HTR-8/SVneo (cell line): ENCODE measurements at regions not wholly inside any gene's neighbourhood (a gene's known extent, or its start where the extent isn't known, plus 50 kb on each side); places are given as distances from the start of the nearest gene placed in this dataset.

Experiments
- DNase-seq: peaks from one replicate; pipeline ENCODE4 v3.0.0; 2011; ENCODE audit warnings: low spot score, mixed read lengths; ENCODE audit not compliant: insufficient read length
- FAIRE-seq: peaks from 2 replicates; lab custom pipeline; 2011; peaks lifted over from hg19 to GRCh38; lab: Jason Lieb, UNC

GRCh38 chr20:19071446-19071725 lies 141.1 kb upstream of the SLC24A3 start:
- DNase-seq: no peak
- FAIRE-seq: no peak

DNA sequence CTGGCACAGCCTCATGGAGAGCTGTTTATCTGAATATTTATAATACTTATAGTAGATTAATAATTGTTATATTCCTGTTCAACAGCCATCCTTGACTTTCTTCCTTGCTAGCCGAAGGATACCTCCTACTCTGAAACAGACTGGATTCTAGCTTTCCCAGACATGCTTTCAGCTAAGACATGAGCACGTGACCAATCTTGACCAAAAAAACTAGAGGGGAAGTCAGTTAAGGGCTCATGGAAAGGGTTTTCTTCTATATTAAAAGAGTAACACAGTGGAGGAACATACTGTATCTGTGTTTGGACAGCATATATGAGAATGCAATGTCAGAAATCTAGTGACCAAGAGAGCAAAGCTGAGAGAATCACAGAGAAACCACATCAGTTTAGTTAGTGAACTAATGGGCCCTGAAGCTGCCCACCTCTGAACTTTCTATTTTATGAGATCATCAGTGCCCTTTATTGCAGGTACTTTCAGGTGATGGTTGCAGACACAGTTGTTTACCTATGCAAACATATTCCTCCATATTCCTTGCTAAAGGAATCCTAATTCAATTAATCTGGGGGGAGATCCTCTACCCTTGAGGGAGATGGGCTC lies 140.4 kb upstream of the SLC24A3 start:
- DNase-seq (no peak), FAIRE-seq (no peak)

- FAIRE-seq (no peak), DNase-seq (no peak)
Observed at GRCh38 chr20:19072988-19073387, 139.5 kb upstream of the SLC24A3 start.

GRCh38 chr20:19073584-19074218 lies 138.7 kb upstream of the SLC24A3 start:
- FAIRE-seq (no peak), DNase-seq (no peak)

GRCh38 chr20:19074356-19074755 lies 138.1 kb upstream of the SLC24A3 start:
- FAIRE-seq (no peak), DNase-seq (no peak)

DNA sequence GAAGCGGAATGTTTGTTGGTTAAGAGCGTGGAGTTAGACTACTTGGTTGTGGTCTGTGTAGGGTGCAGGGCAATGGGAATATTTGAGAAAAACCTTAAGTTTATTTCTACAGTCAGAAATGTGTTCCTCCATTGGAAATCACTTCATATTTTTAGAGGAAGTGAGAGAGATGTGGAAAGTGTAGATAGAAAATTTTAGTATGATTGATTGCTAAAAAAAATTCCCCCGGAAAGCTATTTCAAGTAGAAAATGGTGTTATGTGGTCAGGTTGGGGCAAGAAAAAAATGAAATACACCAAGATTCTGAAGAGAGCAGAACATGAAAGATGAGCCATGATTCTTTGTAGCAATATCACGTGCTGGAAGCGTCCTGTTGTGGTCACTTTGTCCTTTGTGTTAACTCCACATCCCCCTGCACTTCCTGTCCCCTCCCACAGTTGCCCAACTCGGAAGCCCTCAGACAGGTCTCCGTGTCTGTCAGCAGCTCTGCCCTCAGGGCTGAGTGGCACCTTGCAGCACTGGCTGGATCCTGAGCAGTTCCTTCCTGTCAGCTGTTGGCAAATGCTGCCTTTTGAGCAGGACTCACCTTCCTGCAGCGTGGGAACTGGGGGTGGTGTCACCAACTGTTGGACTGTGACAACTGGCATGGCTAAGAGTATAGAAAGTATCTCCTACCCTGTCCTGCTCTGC lies 137.5 kb upstream of the SLC24A3 start:
- DNase-seq (no peak), FAIRE-seq (no peak)

GRCh38 chr20:19077370-19078220 lies 134.8 kb upstream of the SLC24A3 start:
- no peak for DNase-seq
- no peak for FAIRE-seq

DNA sequence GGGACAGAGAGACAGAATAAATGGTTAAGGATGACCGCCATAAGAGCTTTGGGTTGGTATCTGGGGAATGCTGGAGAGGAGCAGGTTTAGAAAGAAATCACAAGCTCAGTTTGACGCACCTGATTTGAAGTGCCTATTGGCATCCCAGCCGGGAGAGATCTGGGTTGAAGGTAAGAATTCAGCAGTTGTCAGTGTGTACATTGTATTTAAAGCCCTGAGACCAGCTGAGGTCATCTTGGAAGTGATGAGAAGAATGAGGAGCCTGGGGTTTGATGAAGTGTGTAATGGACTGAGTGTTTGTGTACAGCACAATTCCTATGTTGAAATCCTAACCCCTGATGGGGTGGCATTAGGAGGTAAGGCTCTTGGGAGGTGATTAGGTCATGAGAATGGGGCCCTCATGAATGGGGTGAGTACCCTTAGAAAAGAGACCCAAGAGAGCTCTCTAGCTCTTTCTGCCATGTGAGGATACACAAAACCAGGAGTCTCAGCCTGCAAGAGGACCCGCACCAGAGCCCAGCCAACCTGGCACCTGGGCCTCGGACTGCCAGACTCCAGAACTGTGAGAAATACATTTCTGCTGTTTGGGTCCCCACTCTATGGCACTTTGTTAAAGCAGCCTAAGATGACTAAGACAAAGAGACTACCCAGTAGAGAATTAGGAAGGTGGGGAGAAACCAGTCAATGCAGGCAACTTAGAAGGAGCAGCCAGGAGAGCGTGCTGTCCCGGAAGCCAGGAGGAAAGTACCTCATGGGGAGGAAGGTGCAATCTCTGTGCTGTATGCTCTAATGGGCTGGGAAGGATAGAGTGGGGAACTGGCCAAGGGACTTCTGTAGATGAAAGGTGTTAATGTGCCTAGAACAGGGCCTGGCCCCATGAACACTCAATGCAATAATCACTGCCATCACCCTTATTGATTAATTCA lies 133.7 kb upstream of the SLC24A3 start:
- FAIRE-seq: no peak
- DNase-seq: no peak

- DNase-seq: no peak
- no peak for FAIRE-seq
Observed at GRCh38 chr20:19079536-19080299, 132.7 kb upstream of the SLC24A3 start.

- no peak for DNase-seq
- no peak for FAIRE-seq
Observed at GRCh38 chr20:19081937-19082336, 130.5 kb upstream of the SLC24A3 start.

- DNase-seq (no peak), FAIRE-seq (peak; percentile 55)
Observed at GRCh38 chr20:19083136-19083621, 129.3 kb upstream of the SLC24A3 start.

- FAIRE-seq: no peak
Observed at GRCh38 chr20:19090332-19090731, 122.1 kb upstream of the SLC24A3 start.

GRCh38 chr20:19094959-19095541 lies 117.4 kb upstream of the SLC24A3 start:
- FAIRE-seq: no peak

More at GRCh38 chr20:19090332-19090731, 122.1 kb upstream of the SLC24A3 start:
- no peak for DNase-seq

DNA sequence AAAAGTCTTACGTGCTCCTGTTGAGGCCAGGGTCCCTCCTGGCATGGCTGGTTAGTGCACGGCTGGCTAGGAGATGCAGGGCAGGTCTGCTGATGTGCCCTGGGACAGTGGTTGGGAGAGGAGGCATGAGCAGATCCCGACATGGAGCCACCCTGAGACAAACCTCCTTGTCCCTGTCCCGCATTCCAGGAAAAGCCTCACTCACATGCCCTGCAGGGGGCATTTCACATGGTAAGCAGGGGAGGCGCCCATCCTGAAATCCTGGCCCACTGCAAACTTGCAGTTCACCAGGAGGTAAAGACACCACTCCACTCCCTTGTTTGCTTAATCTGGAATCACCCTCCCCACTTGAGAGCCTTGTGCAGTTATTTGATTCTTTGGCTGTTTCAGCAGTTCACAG lies 116.7 kb upstream of the SLC24A3 start:
- FAIRE-seq: no peak
- DNase-seq: no peak

More at GRCh38 chr20:19094959-19095541, 117.4 kb upstream of the SLC24A3 start:
- no peak for DNase-seq

DNA sequence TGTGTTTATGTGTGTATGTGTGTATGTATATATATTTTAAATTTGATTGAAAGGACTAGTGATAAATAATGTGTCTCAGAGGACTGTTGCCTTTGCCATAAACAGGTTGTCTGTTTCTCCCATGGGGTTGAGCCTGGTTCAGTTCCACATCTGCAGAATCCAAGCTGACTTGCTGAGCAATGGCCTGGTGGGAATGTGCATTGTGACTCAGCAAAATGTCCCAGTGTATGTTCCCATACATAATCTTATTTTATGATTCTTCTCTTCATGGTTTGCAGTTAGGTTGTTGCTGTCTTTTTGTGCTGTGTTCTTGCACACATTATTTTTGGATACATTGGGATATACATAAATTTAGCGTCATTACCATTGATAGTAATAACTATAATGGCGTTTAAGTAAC lies 115.6 kb upstream of the SLC24A3 start:
- no peak for FAIRE-seq
- no peak for DNase-seq

- FAIRE-seq (no peak), DNase-seq (no peak)
Observed at GRCh38 chr20:19098117-19098516, 114.3 kb upstream of the SLC24A3 start.

GRCh38 chr20:19098806-19099578 lies 113.5 kb upstream of the SLC24A3 start:
- DNase-seq: no peak
- FAIRE-seq: no peak
